ENCODE measurements at regions not wholly inside any gene's neighbourhood (a gene's known extent, or its start where the extent isn't known, plus 50 kb on each side); places are given as distances from the start of the nearest gene placed in this dataset.

GRCh38 chr10:2981361-2981801 lies 86.0 kb upstream of the PFKP start:
- no peak for DNase-seq (ENCODE audit: low spot score)

- DNase-seq (ENCODE audit: low spot score), result no peak
Measured at GRCh38 chr10:2980791-2981360, 86.5 kb upstream of the PFKP start.

- no peak for DNase-seq (ENCODE audit: low spot score)
Measured at GRCh38 chr10:2980116-2980515, 87.2 kb upstream of the PFKP start.

GRCh38 chr10:2979306-2979705 lies 88.0 kb upstream of the PFKP start:
- no peak for DNase-seq (ENCODE audit: low spot score)

- no peak for DNase-seq (ENCODE audit: low spot score)
Measured at GRCh38 chr10:2978574-2979273, 88.6 kb upstream of the PFKP start.

GRCh38 chr10:2978111-2978510 lies 89.2 kb upstream of the PFKP start:
- peak; percentile 57 for DNase-seq (ENCODE audit: low spot score)

- DNase-seq (ENCODE audit: low spot score), result no peak
Measured at GRCh38 chr10:2974503-2975207, 92.7 kb upstream of the PFKP start.

- DNase-seq (ENCODE audit: low spot score), result no peak
Measured at GRCh38 chr10:2974083-2974482, 93.3 kb upstream of the PFKP start.

- no peak for DNase-seq (ENCODE audit: low spot score)
Measured at GRCh38 chr10:2972810-2973209, 94.5 kb upstream of the PFKP start.

GRCh38 chr10:2972216-2972615 lies 95.1 kb upstream of the PFKP start:
- DNase-seq (ENCODE audit: low spot score), result no peak

- no peak for DNase-seq (ENCODE audit: low spot score)
Measured at GRCh38 chr10:2970190-2970823, 97.0 kb upstream of the PFKP start.

- no peak for DNase-seq (ENCODE audit: low spot score)
Measured at GRCh38 chr10:2968401-2969058, 98.8 kb upstream of the PFKP start.

GRCh38 chr10:2966134-2966533 lies 101.2 kb upstream of the PFKP start:
- no peak for DNase-seq (ENCODE audit: low spot score)

- no peak for DNase-seq (ENCODE audit: low spot score)
Measured at GRCh38 chr10:2964632-2965296, 102.6 kb upstream of the PFKP start.

GRCh38 chr10:2963889-2964631 lies 103.3 kb upstream of the PFKP start:
- no peak for DNase-seq (ENCODE audit: low spot score)

GRCh38 chr10:2962194-2962593 lies 105.2 kb upstream of the PFKP start:
- DNase-seq (ENCODE audit: low spot score), result no peak

GRCh38 chr10:2958659-2959058 lies 108.7 kb upstream of the PFKP start:
- no peak for DNase-seq (ENCODE audit: low spot score)

GRCh38 chr10:2957785-2958184 lies 109.6 kb upstream of the PFKP start:
- DNase-seq (ENCODE audit: low spot score), result no peak

- no peak for DNase-seq (ENCODE audit: low spot score)
Measured at GRCh38 chr10:2955064-2955463, 112.3 kb upstream of the PFKP start.

- DNase-seq (ENCODE audit: low spot score), result no peak
Measured at GRCh38 chr10:2953495-2953894, 113.9 kb upstream of the PFKP start.

Measured in SK-N-DZ (cell line).